ENCODE measurements at regions not wholly inside any gene's neighbourhood (a gene's known extent, or its start where the extent isn't known, plus 50 kb on each side); places are given as distances from the start of the nearest gene placed in this dataset.

GRCh38 chr11:10978198-10978597 lies 120.3 kb upstream of the ZBED5 start (continued):
- TF ChIP-seq, protein P1, sequence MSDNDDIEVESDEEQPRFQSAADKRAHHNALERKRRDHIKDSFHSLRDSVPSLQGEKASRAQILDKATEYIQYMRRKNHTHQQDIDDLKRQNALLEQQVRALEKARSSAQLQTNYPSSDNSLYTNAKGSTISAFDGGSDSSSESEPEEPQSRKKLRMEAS (IDR thresholded peaks at IDR 0.05; ENCODE audit: low read depth, low read length), result no peak

DNA sequence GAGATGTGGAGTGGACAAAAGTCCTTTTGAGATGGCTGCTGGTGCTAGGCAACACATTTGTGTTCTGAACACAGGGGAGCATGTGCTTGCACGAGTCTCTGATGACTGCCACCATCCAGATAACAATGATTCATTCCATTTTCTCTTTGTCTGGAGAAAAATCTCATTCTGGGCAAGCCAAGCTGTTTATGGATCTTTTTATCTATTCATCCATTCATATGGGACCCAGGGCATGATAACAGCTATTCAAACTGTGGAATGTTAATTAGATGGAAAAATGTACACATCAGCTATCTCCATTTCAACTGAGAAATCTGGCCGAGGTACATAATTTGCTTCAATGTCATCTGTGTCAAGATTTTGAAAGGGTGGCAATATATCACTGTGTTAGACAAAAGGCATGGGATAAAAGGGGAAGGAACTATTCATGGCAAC lies 117.5 kb upstream of the ZBED5 start:
- Histone ChIP-seq H2AFZ (ENCODE audit: control insufficient read depth, low read depth, low read length) (no peak overlapping the region), H4K20me1 (ENCODE audit: control insufficient read depth, insufficient read depth) (no peaks in the 10 kb centered on the region), H3K9me3 (replicated peaks; ENCODE audit: control insufficient read depth, insufficient read depth, low read length) (no peaks in the 10 kb centered on the region), H3K4me1 (ENCODE audit: control insufficient read depth, insufficient read depth, low read length) (0 out of 2 replicates have a peak, but pooled peaks cover 4% of the 10 kb centered on the region), H3K9ac (ENCODE audit: control insufficient read depth, insufficient read depth, low read length) (no peak overlapping the region), H3K36me3 (ENCODE audit: control insufficient read depth in 2 of 2, insufficient read depth in 2 of 2, low read length in 1 of 2) (no peaks in the 10 kb centered on the region), H3K27me3 (replicated peaks in 1 of 2; ENCODE audit: control insufficient read depth in 2 of 2, insufficient read depth in 2 of 2, low read length in 1 of 2) (no peaks in the 10 kb centered on the region), H3K4me2 (ENCODE audit: control insufficient read depth, insufficient read depth) (no peak overlapping the region), H3K4me3 (no peak overlapping the region), H3K79me2 (ENCODE audit: control insufficient read depth, insufficient read depth, low read length) (no peaks in the 10 kb centered on the region), H3K27ac (ENCODE audit: control insufficient read depth, insufficient read depth) (no peak overlapping the region)
- ChIA-PET CTCF (interaction anchor here (0.6 to 1.0 kb wide), 2 partner anchors 10 to 183 kb away, joined by 3 read pairs; no protein-coding TSS in a partner anchor), POLR2A (no interaction called here), SMC1A (ENCODE audit: uncharacterized antibody, unreplicated experiment) (interaction anchor here (1.8 kb wide), 1 partner anchor 11 kb away, joined by 5 read pairs; no protein-coding TSS in a partner anchor), RAD21 (ENCODE audit: unreplicated experiment) (no interaction called here)
- WGBS (ENCODE audit: insufficient coverage, insufficient replicate concordance, low lambda C conversion rate, missing lambda C conversion rate), result 40% methylated on average over 2 of the region's 2 CpGs
- ATAC-seq (no peak), FAIRE-seq (no peak), DNase-seq (ENCODE audit: low read depth, low spot score) (no peak)
- no TSS peak for BruUV-seq (replicated peaks)
- intact Hi-C loops (cut with micrococcal nuclease; ENCODE audit: unreplicated experiment) (no loop called here), in situ Hi-C loops (cut with MboI) (no loop called here)
- TF ChIP-seq, protein P2, sequence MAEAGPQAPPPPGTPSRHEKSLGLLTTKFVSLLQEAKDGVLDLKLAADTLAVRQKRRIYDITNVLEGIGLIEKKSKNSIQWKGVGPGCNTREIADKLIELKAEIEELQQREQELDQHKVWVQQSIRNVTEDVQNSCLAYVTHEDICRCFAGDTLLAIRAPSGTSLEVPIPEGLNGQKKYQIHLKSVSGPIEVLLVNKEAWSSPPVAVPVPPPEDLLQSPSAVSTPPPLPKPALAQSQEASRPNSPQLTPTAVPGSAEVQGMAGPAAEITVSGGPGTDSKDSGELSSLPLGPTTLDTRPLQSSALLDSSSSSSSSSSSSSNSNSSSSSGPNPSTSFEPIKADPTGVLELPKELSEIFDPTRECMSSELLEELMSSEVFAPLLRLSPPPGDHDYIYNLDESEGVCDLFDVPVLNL (IDR thresholded peaks at IDR 0.05; ENCODE audit: low read depth, low read length), result no peak
- TF ChIP-seq ZNF217 (IDR thresholded peaks at IDR 0.05), result no peak
- TF ChIP-seq PRDM15 (CRISPR knock-in tag; IDR thresholded peaks at IDR 0.05), result no peak
- no peak for TF ChIP-seq HDAC2 (IDR thresholded peaks at IDR 0.05)
- no peak for TF ChIP-seq CBX5 (IDR thresholded peaks at IDR 0.05; ENCODE audit: low read depth)
- no peak for TF ChIP-seq EGR1 (IDR thresholded peaks at IDR 0.05; ENCODE audit: borderline replicate concordance in 1 of 2, low read depth in 2 of 2, low read length in 2 of 2)
- no peak for TF ChIP-seq PML (IDR thresholded peaks at IDR 0.05; ENCODE audit: low read length)
- TF ChIP-seq WRNIP1 (IDR thresholded peaks at IDR 0.05; ENCODE audit: borderline replicate concordance, low read depth, low read length), result no peak
- no peak for TF ChIP-seq STAT3 (IDR thresholded peaks at IDR 0.05; ENCODE audit: low read depth, low read length)
- TF ChIP-seq ETV6 (conservative IDR thresholded peaks at IDR 0.05 in 1 of 2, IDR thresholded peaks at IDR 0.05 in 1 of 2; ENCODE audit: borderline replicate concordance in 1 of 2, low read depth in 1 of 2), result no peak
- no peak for TF ChIP-seq POLR2AphosphoS5 (IDR thresholded peaks at IDR 0.05; ENCODE audit: low read length)
- TF ChIP-seq BCL11A (IDR thresholded peaks at IDR 0.05; ENCODE audit: low read depth, low read length), result no peak
- TF ChIP-seq, protein P3, sequence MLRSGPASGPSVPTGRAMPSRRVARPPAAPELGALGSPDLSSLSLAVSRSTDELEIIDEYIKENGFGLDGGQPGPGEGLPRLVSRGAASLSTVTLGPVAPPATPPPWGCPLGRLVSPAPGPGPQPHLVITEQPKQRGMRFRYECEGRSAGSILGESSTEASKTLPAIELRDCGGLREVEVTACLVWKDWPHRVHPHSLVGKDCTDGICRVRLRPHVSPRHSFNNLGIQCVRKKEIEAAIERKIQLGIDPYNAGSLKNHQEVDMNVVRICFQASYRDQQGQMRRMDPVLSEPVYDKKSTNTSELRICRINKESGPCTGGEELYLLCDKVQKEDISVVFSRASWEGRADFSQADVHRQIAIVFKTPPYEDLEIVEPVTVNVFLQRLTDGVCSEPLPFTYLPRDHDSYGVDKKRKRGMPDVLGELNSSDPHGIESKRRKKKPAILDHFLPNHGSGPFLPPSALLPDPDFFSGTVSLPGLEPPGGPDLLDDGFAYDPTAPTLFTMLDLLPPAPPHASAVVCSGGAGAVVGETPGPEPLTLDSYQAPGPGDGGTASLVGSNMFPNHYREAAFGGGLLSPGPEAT (IDR thresholded peaks at IDR 0.05; ENCODE audit: low read depth), result no peak
- no peak for TF ChIP-seq PBX3 (IDR thresholded peaks at IDR 0.05; ENCODE audit: insufficient replicate concordance, low read depth, low read length)
- no peak for TF ChIP-seq KDM1A (IDR thresholded peaks at IDR 0.05; ENCODE audit: borderline replicate concordance)
